ENCODE measurements at regions not wholly inside any gene's neighbourhood (a gene's known extent, or its start where the extent isn't known, plus 50 kb on each side); places are given as distances from the start of the nearest gene placed in this dataset.

- Mint-ChIP-seq H3K27ac (no peak overlapping the region), H3K4me1 (no peaks in the 10 kb centered on the region), H3K27me3 (ENCODE audit: low read depth) (peaks cover 76% of the 10 kb centered on the region), H3K36me3 (no peaks in the 10 kb centered on the region), H3K4me3 (no peak overlapping the region), H3K9me3 (no peaks in the 10 kb centered on the region)
- no peak for DNase-seq (ENCODE audit: low spot score in 2 of 2, unreplicated experiment in 2 of 2)
- no peak for TF ChIP-seq CTCF (IDR thresholded peaks at IDR 0.05; ENCODE audit: unreplicated experiment)
These were observed 151.3 kb upstream of the GJB5 start for GRCh38 chr1:34603594-34603993.

- peaks cover 74% of the 10 kb centered on the region for H3K27me3 Mint-ChIP-seq (ENCODE audit: low read depth)
- TF ChIP-seq CTCF (IDR thresholded peaks at IDR 0.05; ENCODE audit: unreplicated experiment): no peak
- H3K4me1 Mint-ChIP-seq: no peaks in the 10 kb centered on the region
- no peak overlapping the region for H3K27ac Mint-ChIP-seq
- no peaks in the 10 kb centered on the region for H3K36me3 Mint-ChIP-seq
- H3K4me3 Mint-ChIP-seq: no peak overlapping the region
- no peak for DNase-seq (ENCODE audit: low spot score in 2 of 2, unreplicated experiment in 2 of 2)
- H3K9me3 Mint-ChIP-seq: no peaks in the 10 kb centered on the region
These were observed 148.3 kb upstream of the GJB5 start for GRCh38 chr1:34606504-34606903.

- no peaks in the 10 kb centered on the region for H3K9me3 Mint-ChIP-seq
- H3K4me3 Mint-ChIP-seq: no peak overlapping the region
- DNase-seq (ENCODE audit: low spot score in 2 of 2, unreplicated experiment in 2 of 2): no peak
- TF ChIP-seq CTCF (IDR thresholded peaks at IDR 0.05; ENCODE audit: unreplicated experiment): no peak
- no peaks in the 10 kb centered on the region for H3K36me3 Mint-ChIP-seq
- no peaks in the 10 kb centered on the region for H3K4me1 Mint-ChIP-seq
- no peak overlapping the region for H3K27ac Mint-ChIP-seq
- peaks cover 69% of the 10 kb centered on the region for H3K27me3 Mint-ChIP-seq (ENCODE audit: low read depth)
These were observed 144.8 kb upstream of the GJB5 start for GRCh38 chr1:34610063-34610462.

- no peaks in the 10 kb centered on the region for H3K36me3 Mint-ChIP-seq
- H3K4me3 Mint-ChIP-seq: no peak overlapping the region
- H3K4me1 Mint-ChIP-seq: no peaks in the 10 kb centered on the region
- TF ChIP-seq CTCF (IDR thresholded peaks at IDR 0.05; ENCODE audit: unreplicated experiment): no peak
- no peak overlapping the region for H3K27ac Mint-ChIP-seq
- peaks cover 69% of the 10 kb centered on the region for H3K27me3 Mint-ChIP-seq (ENCODE audit: low read depth)
- no peak for DNase-seq (ENCODE audit: low spot score in 2 of 2, unreplicated experiment in 2 of 2)
- no peaks in the 10 kb centered on the region for H3K9me3 Mint-ChIP-seq
These were observed 143.3 kb upstream of the GJB5 start for GRCh38 chr1:34611571-34611970.

- DNase-seq (ENCODE audit: low spot score in 2 of 2, unreplicated experiment in 2 of 2): no peak
These were observed 142.6 kb upstream of the GJB5 start for GRCh38 chr1:34612091-34612827.

More at GRCh38 chr1:34612091-34612827, 142.6 kb upstream of the GJB5 start:
- no peak for TF ChIP-seq CTCF (IDR thresholded peaks at IDR 0.05; ENCODE audit: unreplicated experiment)
- H3K27ac Mint-ChIP-seq: no peak overlapping the region
- H3K4me1 Mint-ChIP-seq: no peaks in the 10 kb centered on the region
- no peaks in the 10 kb centered on the region for H3K36me3 Mint-ChIP-seq
- H3K9me3 Mint-ChIP-seq: no peaks in the 10 kb centered on the region
- no peak overlapping the region for H3K4me3 Mint-ChIP-seq
- H3K27me3 Mint-ChIP-seq (ENCODE audit: low read depth): peaks cover 66% of the 10 kb centered on the region

Measured in mesothelial cell of epicardium (in vitro differentiated cells).